ENCODE measurements at regions not wholly inside any gene's neighbourhood (a gene's known extent, or its start where the extent isn't known, plus 50 kb on each side); places are given as distances from the start of the nearest gene placed in this dataset.

DNA sequence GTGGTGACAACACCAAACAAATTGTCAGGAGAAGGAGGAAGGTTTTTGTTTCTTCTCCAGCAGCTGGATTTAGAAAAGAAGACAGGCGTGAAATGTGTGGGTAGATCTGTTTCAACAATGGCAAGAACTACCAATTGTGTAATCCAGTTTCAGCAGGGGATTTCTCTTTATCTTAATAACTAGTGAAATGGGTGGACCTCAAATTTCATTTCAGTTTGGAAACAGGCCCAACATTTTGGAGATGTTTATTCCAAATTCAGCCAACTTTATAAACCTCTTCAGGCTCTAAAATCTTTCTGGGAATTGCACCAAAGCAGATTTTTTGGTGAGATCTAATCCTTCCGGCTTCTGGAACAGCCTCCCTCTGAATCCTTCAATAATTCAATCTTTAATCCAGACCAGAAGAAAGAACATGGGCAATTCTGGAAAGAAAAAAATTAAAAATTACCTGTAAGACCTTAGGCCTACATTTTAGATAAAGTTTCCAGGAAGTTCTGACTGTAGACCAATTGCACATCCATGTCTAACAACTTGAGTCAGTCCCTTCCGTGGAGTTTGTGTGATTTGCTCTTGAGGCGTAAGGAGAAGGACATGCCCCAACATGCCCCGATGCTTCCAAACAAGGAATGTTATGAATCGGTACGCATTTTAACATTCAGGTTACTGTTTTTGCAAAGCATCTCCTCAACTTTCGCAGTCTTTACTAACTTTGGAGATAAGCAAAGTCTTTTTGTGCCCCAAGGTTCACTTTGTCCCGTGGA is 423.6 kb downstream of the IRX1 start:
- Histone ChIP-seq H3K36me3 (replicated peaks in 1 of 2; ENCODE audit: control extremely low read depth in 1 of 2, control insufficient read depth in 1 of 2, extremely low read depth in 1 of 2, insufficient read depth in 2 of 2, low read length in 1 of 2) (no peaks in the 10 kb centered on the region), H3K9me3 (ENCODE audit: control extremely low read depth in 1 of 3, control insufficient read depth in 2 of 3, insufficient read depth in 1 of 3, low read length in 2 of 3) (peaks cover 0 to 22% (median 0%) of the 10 kb centered on the region in 3 donors), H3K4me3 (ENCODE audit: control extremely low read depth in 1 of 5, extremely low read depth in 1 of 5, insufficient read depth in 1 of 5, low read depth in 2 of 5, low read length in 4 of 5) (no peak overlapping the region), H3K4me2 (replicated peaks; ENCODE audit: low read depth, low read length, poor library complexity, severe bottlenecking) (no peak overlapping the region), H4K20me1 (ENCODE audit: control insufficient read depth, insufficient read depth, low read length, poor library complexity, severe bottlenecking) (no peaks in the 10 kb centered on the region), H3K27me3 (replicated peaks in 1 of 4; ENCODE audit: control extremely low read depth in 1 of 4, control insufficient read depth in 3 of 4, insufficient read depth in 4 of 4, low read length in 3 of 4) (peaks cover 0 to 3% (median 0%) of the 10 kb centered on the region in 4 experiments), H3K4me1 (ENCODE audit: control insufficient read depth in 2 of 2, insufficient read depth in 2 of 2, low read length in 2 of 2) (peaks cover 0 to 3% of the 10 kb centered on the region in 2 donors), H3K9ac (ENCODE audit: low read length) (no peak overlapping the region), H2AFZ (ENCODE audit: insufficient read depth, low read depth, low read length, poor library complexity, severe bottlenecking) (no peak overlapping the region), H3K79me2 (ENCODE audit: control insufficient read depth, insufficient read depth, low read length) (no peaks in the 10 kb centered on the region), H3K27ac (ENCODE audit: low read length in 2 of 2) (no peak overlapping the region)
- no peak for ATAC-seq (ENCODE audit: low read depth)
- H3K4me3 Mint-ChIP-seq, result no peak overlapping the region
- TF ChIP-seq, protein P1, sequence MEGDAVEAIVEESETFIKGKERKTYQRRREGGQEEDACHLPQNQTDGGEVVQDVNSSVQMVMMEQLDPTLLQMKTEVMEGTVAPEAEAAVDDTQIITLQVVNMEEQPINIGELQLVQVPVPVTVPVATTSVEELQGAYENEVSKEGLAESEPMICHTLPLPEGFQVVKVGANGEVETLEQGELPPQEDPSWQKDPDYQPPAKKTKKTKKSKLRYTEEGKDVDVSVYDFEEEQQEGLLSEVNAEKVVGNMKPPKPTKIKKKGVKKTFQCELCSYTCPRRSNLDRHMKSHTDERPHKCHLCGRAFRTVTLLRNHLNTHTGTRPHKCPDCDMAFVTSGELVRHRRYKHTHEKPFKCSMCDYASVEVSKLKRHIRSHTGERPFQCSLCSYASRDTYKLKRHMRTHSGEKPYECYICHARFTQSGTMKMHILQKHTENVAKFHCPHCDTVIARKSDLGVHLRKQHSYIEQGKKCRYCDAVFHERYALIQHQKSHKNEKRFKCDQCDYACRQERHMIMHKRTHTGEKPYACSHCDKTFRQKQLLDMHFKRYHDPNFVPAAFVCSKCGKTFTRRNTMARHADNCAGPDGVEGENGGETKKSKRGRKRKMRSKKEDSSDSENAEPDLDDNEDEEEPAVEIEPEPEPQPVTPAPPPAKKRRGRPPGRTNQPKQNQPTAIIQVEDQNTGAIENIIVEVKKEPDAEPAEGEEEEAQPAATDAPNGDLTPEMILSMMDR (IDR thresholded peaks at IDR 0.05), result no peak
- no peak for TF ChIP-seq EZH2 (IDR thresholded peaks at IDR 0.05; ENCODE audit: borderline replicate concordance, insufficient read depth, low read depth, low read length, poor library complexity, severe bottlenecking)
- intact Hi-C loops (cut with micrococcal nuclease), result no loop called here
- no peak overlapping the region for H3K27ac Mint-ChIP-seq
- ChIA-PET CTCF (no interaction called here), POLR2A (no interaction called here)
- peaks cover 3% of the 10 kb centered on the region for H3K9me3 Mint-ChIP-seq (ENCODE audit: insufficient read depth)
- no peaks in the 10 kb centered on the region for H3K27me3 Mint-ChIP-seq
- peaks cover 9% of the 10 kb centered on the region for H3K4me1 Mint-ChIP-seq
- no peak for DNase-seq
- WGBS (ENCODE audit: insufficient coverage), result 91% methylated on average over 7 of the region's 9 CpGs

DNA sequence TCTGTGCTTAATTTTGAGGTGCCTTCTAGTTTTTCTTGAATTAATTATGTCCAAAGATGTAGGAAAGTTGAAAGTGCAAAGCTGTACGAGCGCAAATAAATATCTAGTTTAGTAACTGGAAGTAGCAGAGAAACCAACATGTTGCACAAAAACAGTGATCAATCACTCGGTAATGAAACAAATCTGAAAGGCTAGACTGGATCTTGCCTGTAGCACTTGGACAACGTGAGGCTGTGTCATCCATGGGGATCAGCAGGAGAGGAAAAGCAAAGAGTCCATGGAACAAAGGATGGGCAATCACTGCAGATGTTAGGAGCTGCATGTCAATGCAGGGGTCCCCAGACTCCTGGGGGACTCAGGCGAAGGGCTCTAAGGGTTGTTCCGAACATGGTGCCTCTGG is 424.2 kb downstream of the IRX1 start:
- Histone ChIP-seq H3K9ac (ENCODE audit: low read length) (no peak overlapping the region), H4K20me1 (ENCODE audit: control insufficient read depth, insufficient read depth, low read length, poor library complexity, severe bottlenecking) (no peaks in the 10 kb centered on the region), H3K4me2 (replicated peaks; ENCODE audit: low read depth, low read length, poor library complexity, severe bottlenecking) (no peak overlapping the region), H3K9me3 (ENCODE audit: control extremely low read depth in 1 of 3, control insufficient read depth in 2 of 3, insufficient read depth in 1 of 3, low read length in 2 of 3) (peaks cover 0 to 22% (median 0%) of the 10 kb centered on the region in 3 donors), H2AFZ (ENCODE audit: insufficient read depth, low read depth, low read length, poor library complexity, severe bottlenecking) (no peak overlapping the region), H3K4me1 (ENCODE audit: control insufficient read depth in 2 of 2, insufficient read depth in 2 of 2, low read length in 2 of 2) (peaks cover 0 to 3% of the 10 kb centered on the region in 2 donors), H3K79me2 (ENCODE audit: control insufficient read depth, insufficient read depth, low read length) (no peaks in the 10 kb centered on the region), H3K27me3 (replicated peaks in 1 of 4; ENCODE audit: control extremely low read depth in 1 of 4, control insufficient read depth in 3 of 4, insufficient read depth in 4 of 4, low read length in 3 of 4) (peaks cover 0 to 3% (median 0%) of the 10 kb centered on the region in 4 experiments), H3K27ac (ENCODE audit: low read length in 2 of 2) (no peak overlapping the region), H3K4me3 (ENCODE audit: control extremely low read depth in 1 of 5, extremely low read depth in 1 of 5, insufficient read depth in 1 of 5, low read depth in 2 of 5, low read length in 4 of 5) (no peak overlapping the region), H3K36me3 (replicated peaks in 1 of 2; ENCODE audit: control extremely low read depth in 1 of 2, control insufficient read depth in 1 of 2, extremely low read depth in 1 of 2, insufficient read depth in 2 of 2, low read length in 1 of 2) (no peaks in the 10 kb centered on the region)
- CTCF ChIA-PET, result no interaction called here
- intact Hi-C loops (cut with micrococcal nuclease), result no loop called here
- POLR2A ChIA-PET, result no interaction called here
- ATAC-seq (ENCODE audit: low read depth) (no peak), DNase-seq (no peak)
- Mint-ChIP-seq H3K4me1 (peaks cover 9% of the 10 kb centered on the region), H3K27me3 (no peaks in the 10 kb centered on the region), H3K4me3 (no peak overlapping the region), H3K27ac (no peak overlapping the region), H3K9me3 (ENCODE audit: insufficient read depth) (peaks cover 3% of the 10 kb centered on the region)
- WGBS (ENCODE audit: insufficient coverage), result 92% methylated on average over 6 of the region's 6 CpGs
- TF ChIP-seq EZH2 (IDR thresholded peaks at IDR 0.05; ENCODE audit: borderline replicate concordance, insufficient read depth, low read depth, low read length, poor library complexity, severe bottlenecking), result no peak
- TF ChIP-seq, protein P1 (IDR thresholded peaks at IDR 0.05), result no peak
